PC-3 (cell line): ENCODE measurements at regions not wholly inside any gene's neighbourhood (a gene's known extent, or its start where the extent isn't known, plus 50 kb on each side); places are given as distances from the start of the nearest gene placed in this dataset.
"Not testable (repeated sequence)": the region's sequence is repeated elsewhere in the genome, so short reads cannot be mapped to it uniquely, and the experiment has no call there.

Source experiments
- ATAC-seq: fragments of 200-7000 bp; cut with Tn5 transposase; 2 replicates; pipeline ENCODE4 v1.9.1; 2020; ENCODE audit warnings: mild to moderate bottlenecking, moderate library complexity
- BruUV-seq: library from RNA; stranded (reverse); fragments of 400-500 nt; replicated peaks from 2 replicates; lab custom pipeline; 2021; lab: Mats Ljungman, UMichigan
- CTCF ChIA-PET: fragments of 300-600 bp; sonication (Branson Sonifier 250); formaldehyde crosslinking; loops from one replicate; lab custom pipeline; 2022; ENCODE audit warnings: antibody characterized with exemption; lab: Charles Lee
- POLR2A ChIA-PET: fragments of 300-600 bp; sonication (Branson Sonifier 250); formaldehyde crosslinking; loops from one replicate; lab custom pipeline; 2022; ENCODE audit warnings: antibody characterized with exemption; ENCODE audit not compliant: unreplicated experiment; lab: Charles Lee
- DNase-seq: peaks from one replicate; pipeline ENCODE4 v3.0.0-alpha.2; 2015
- H2AFZ ChIP-seq: fragments of 300-600 bp; sonication (generic); 2 replicates; pipeline ENCODE4 v1.6.0; 2016; ENCODE audit warnings: antibody characterized with exemption, low read length
- H3F3A ChIP-seq: fragments of 300-600 bp; sonication (generic); one replicate; pipeline ENCODE4 v1.6.0; 2017; ENCODE audit warnings: antibody characterized with exemption, low read length, control low read depth, mild to moderate bottlenecking; ENCODE audit not compliant: unreplicated experiment
- H3K27ac ChIP-seq: fragments of 300-600 bp; sonication (generic); 2 replicates; pipeline ENCODE4 v1.5.1; 2016; ENCODE audit warnings: mild to moderate bottlenecking, low read length
- H3K27me3 ChIP-seq: fragments of 300-600 bp; sonication (generic); 2 replicates; pipeline ENCODE4 v1.6.1; 2016; ENCODE audit warnings: low read length, mixed read lengths
- H3K36me3 ChIP-seq: fragments of 300-600 bp; sonication (generic); 2 replicates; pipeline ENCODE4 v1.6.1; 2016; ENCODE audit warnings: low read depth, mixed run types, low read length, mixed read lengths
- H3K4me1 ChIP-seq: fragments of 300-600 bp; sonication (generic); 2 replicates; pipeline ENCODE4 v1.5.1; 2016; ENCODE audit warnings: low read length; ENCODE audit not compliant: insufficient read depth
- H3K4me2 ChIP-seq: fragments of 300-600 bp; sonication (generic); 2 replicates; pipeline ENCODE4 v1.6.0; 2016; ENCODE audit warnings: low read length
- H3K4me3 ChIP-seq: fragments of 300-600 bp; sonication (generic); 2 replicates; pipeline ENCODE4 v1.5.1; 2016; ENCODE audit warnings: mild to moderate bottlenecking, low read length, mixed read lengths
- H3K79me2 ChIP-seq: fragments of 300-600 bp; sonication (generic); 2 replicates; pipeline ENCODE4 v1.6.1; 2017; ENCODE audit warnings: low read length, mixed read lengths
- H3K9ac ChIP-seq: fragments of 300-600 bp; sonication (generic); 2 replicates; pipeline ENCODE4 v1.6.0; 2016; ENCODE audit warnings: mild to moderate bottlenecking, low read length
- H3K9me2 ChIP-seq: fragments of 300-600 bp; sonication (generic); replicated peaks from 2 replicates; pipeline ENCODE4 v1.6.1; 2016; ENCODE audit warnings: mixed run types, low read length, mixed read lengths
- H3K9me3 ChIP-seq: fragments of 300-600 bp; sonication (generic); 2 replicates; pipeline ENCODE4 v1.6.1; 2016; ENCODE audit warnings: low read length, mixed read lengths
- H4K20me1 ChIP-seq: fragments of 300-600 bp; sonication (generic); 2 replicates; pipeline ENCODE4 v1.6.1; 2016; ENCODE audit warnings: low read length, mixed read lengths
- EZH2 ChIP-seq: fragments of 300-600 bp; sonication (generic); IDR thresholded peaks from one replicate; pipeline ENCODE4 v1.6.1; 2017; ENCODE audit warnings: antibody characterized with exemption, mild to moderate bottlenecking, low read length; ENCODE audit not compliant: unreplicated experiment
- EZH2phosphoT487 ChIP-seq: fragments of 300-600 bp; sonication (generic); IDR thresholded peaks from 2 replicates; pipeline ENCODE4 v1.6.1; 2018; ENCODE audit warnings: mild to moderate bottlenecking, antibody characterized with exemption, low read length, borderline replicate concordance
- intact Hi-C: fragments of 100-400 bp; cut with micrococcal nuclease; formaldehyde crosslinking; loops from 2 replicates; pipeline ENCODE4 v1.9.0; 2023
- TF ChIP-seq, protein P1 (sequence below): fragments of 300-600 bp; sonication (generic); conservative IDR thresholded peaks from 2 replicates; pipeline ENCODE4 v1.5.1; 2017; ENCODE audit warnings: antibody characterized with exemption, low read depth, mild to moderate bottlenecking, low read length

- no peaks in the 10 kb centered on the region for H3K79me2 ChIP-seq
- intact Hi-C loops: no loop called here
- H3K27ac ChIP-seq: no peak overlapping the region
- no peaks in the 10 kb centered on the region for H3K36me3 ChIP-seq
- TF ChIP-seq, protein P1, sequence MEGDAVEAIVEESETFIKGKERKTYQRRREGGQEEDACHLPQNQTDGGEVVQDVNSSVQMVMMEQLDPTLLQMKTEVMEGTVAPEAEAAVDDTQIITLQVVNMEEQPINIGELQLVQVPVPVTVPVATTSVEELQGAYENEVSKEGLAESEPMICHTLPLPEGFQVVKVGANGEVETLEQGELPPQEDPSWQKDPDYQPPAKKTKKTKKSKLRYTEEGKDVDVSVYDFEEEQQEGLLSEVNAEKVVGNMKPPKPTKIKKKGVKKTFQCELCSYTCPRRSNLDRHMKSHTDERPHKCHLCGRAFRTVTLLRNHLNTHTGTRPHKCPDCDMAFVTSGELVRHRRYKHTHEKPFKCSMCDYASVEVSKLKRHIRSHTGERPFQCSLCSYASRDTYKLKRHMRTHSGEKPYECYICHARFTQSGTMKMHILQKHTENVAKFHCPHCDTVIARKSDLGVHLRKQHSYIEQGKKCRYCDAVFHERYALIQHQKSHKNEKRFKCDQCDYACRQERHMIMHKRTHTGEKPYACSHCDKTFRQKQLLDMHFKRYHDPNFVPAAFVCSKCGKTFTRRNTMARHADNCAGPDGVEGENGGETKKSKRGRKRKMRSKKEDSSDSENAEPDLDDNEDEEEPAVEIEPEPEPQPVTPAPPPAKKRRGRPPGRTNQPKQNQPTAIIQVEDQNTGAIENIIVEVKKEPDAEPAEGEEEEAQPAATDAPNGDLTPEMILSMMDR: no peak
- TF ChIP-seq EZH2phosphoT487: no peak
- TF ChIP-seq EZH2: no peak
- H3K9me2 ChIP-seq: no peaks in the 10 kb centered on the region
- ChIA-PET CTCF (no interaction called here), POLR2A (no interaction called here)
- H4K20me1 ChIP-seq: no peaks in the 10 kb centered on the region
- no peaks in the 10 kb centered on the region for H3K27me3 ChIP-seq
- no peak overlapping the region for H3K9ac ChIP-seq
- no peaks in the 10 kb centered on the region for H3F3A ChIP-seq
- H3K4me2 ChIP-seq: no peak overlapping the region
- DNase-seq: no peak
- BruUV-seq: no TSS peak
- no peak overlapping the region for H3K4me3 ChIP-seq
- no peak overlapping the region for H2AFZ ChIP-seq
- no peak for ATAC-seq
- no peaks in the 10 kb centered on the region for H3K4me1 ChIP-seq
- H3K9me3 ChIP-seq: no peaks in the 10 kb centered on the region
These were observed 1805.9 kb downstream of the NCAM2 start for GRCh38 chr21:22804151-22804550.

DNA sequence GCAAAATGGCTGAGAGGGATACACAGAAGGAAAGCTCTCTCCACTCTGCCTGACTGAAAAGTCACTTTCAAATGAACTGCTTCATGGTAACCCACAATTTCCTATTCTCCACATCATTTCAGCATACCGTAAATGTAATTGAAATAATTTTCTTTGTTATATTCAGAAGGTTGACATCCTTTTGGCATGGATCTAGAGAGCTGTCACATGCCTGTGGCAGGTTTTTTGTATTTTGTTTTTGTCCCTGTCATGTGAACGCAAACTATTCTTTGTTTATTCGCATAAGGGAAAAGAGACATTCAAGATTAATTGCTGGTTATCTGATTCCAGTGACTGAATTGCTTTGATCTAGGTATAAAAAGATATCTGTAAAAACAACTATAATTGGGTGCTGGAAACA, 1808.1 kb downstream of the NCAM2 start:
- H3K4me1 ChIP-seq: no peaks in the 10 kb centered on the region
- no peak overlapping the region for H2AFZ ChIP-seq
- intact Hi-C loops: no loop called here
- ChIA-PET CTCF (no interaction called here), POLR2A (no interaction called here)
- no peaks in the 10 kb centered on the region for H3K27me3 ChIP-seq
- H3K9ac ChIP-seq: no peak overlapping the region
- H4K20me1 ChIP-seq: no peaks in the 10 kb centered on the region
- DNase-seq: no peak
- TF ChIP-seq, protein P1: no peak
- no peak for TF ChIP-seq EZH2phosphoT487
- TF ChIP-seq EZH2: no peak
- no peaks in the 10 kb centered on the region for H3F3A ChIP-seq
- no peaks in the 10 kb centered on the region for H3K9me2 ChIP-seq
- no peak overlapping the region for H3K4me3 ChIP-seq
- H3K9me3 ChIP-seq: no peaks in the 10 kb centered on the region
- ATAC-seq: no peak
- no peaks in the 10 kb centered on the region for H3K36me3 ChIP-seq
- no peak overlapping the region for H3K4me2 ChIP-seq
- BruUV-seq: no TSS peak
- H3K79me2 ChIP-seq: no peaks in the 10 kb centered on the region
- no peak overlapping the region for H3K27ac ChIP-seq

- Histone ChIP-seq H3K9ac (no peak overlapping the region), H4K20me1 (no peaks in the 10 kb centered on the region), H3K79me2 (no peaks in the 10 kb centered on the region), H3F3A (no peaks in the 10 kb centered on the region), H3K9me3 (0 out of 2 replicates have a peak, but pooled peaks cover 4% of the 10 kb centered on the region), H2AFZ (no peak overlapping the region), H3K4me1 (no peaks in the 10 kb centered on the region), H3K27me3 (no peaks in the 10 kb centered on the region), H3K4me3 (no peak overlapping the region), H3K36me3 (no peaks in the 10 kb centered on the region), H3K9me2 (no peaks in the 10 kb centered on the region), H3K27ac (no peak overlapping the region), H3K4me2 (no peak overlapping the region)
- ATAC-seq (no peak), DNase-seq (no peak)
- BruUV-seq: no TSS peak
- CTCF ChIA-PET: no interaction called here
- POLR2A ChIA-PET: no interaction called here
- no peak for TF ChIP-seq EZH2phosphoT487
- no peak for TF ChIP-seq EZH2
- TF ChIP-seq, protein P1: no peak
- intact Hi-C loops: no loop called here
These were observed 1815.0 kb downstream of the NCAM2 start for GRCh38 chr21:22813201-22813600.

GRCh38 chr21:22818681-22819485, 1820.7 kb downstream of the NCAM2 start:
- H3K9ac ChIP-seq, DNase-seq, BruUV-seq, H3K4me2 ChIP-seq, H3K27me3 ChIP-seq, H3K4me1 ChIP-seq, H3K27ac ChIP-seq, H3K9me3 ChIP-seq, H2AFZ ChIP-seq, H3K4me3 ChIP-seq, ATAC-seq, CTCF ChIA-PET, H3K79me2 ChIP-seq, H4K20me1 ChIP-seq, H3F3A ChIP-seq, H3K9me2 ChIP-seq, H3K36me3 ChIP-seq, POLR2A ChIA-PET, intact Hi-C loops: not testable (repeated sequence)
